ENCODE measurements at regions not wholly inside any gene's neighbourhood (a gene's known extent, or its start where the extent isn't known, plus 50 kb on each side); places are given as distances from the start of the nearest gene placed in this dataset.

DNA sequence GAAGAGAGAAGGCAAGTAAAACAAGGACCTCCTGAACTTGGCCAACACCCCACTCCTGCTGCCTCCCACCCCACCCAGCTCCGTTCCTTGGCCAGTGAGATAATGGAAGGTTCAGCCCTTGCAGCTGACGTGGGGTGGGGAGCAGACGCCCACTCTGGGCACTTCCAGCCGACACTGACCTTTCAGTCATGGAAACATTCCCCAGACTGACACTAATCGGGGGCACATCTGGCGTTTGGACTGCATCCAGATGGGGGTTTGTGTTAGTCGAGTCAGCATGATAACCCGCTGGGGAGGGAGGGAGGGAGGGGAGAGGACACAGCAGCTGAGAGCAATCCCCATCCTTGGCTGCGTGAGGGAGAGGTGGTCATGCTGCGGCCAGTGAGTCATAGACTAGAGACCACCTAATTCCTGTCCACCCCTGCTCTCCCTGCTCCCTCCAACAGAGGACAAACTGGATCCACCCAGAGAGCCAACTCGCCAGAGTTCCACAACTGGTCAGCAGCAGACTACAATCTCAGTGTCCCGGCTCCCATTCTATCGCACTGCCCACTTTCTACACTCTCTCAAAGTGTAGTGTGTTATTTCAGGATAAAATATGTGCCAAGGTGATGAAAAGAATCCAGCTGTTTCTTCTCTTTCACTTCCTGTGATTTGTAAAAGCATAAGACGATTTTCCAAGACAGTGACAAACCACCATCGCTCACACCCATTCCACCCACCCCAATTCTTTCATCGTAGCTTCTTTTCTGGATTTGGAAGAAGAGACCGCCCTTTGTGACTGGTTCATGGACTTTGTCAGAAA, 115.4 kb upstream of the PKDCC start:
- DNase-seq (ENCODE audit: low read depth in 1 of 2, low spot score in 1 of 2) = no peak
- no peak for ATAC-seq
- Histone ChIP-seq H3K4me1 (peaks cover 88% of the 10 kb centered on the region), H3K27ac (peak overlapping the region; percentile 74 to 91), H3K4me3 (no peak overlapping the region), H3K9me3 (no peaks in the 10 kb centered on the region), H3K4me2 (peak overlapping the region; percentile 57; the same call in 2 of the 3 replicates)
- ChIA-PET POLR2A (no interaction called here), CTCF (interaction anchor here (0.6 to 11.0 kb wide), 6 partner anchors 46 to 154 kb away, joined by 3 to 87 read pairs (median 7); no protein-coding TSS in a partner anchor)
- FAIRE-seq = no peak
- TF ChIP-seq CBX2 (IDR thresholded peaks at IDR 0.05; ENCODE audit: borderline replicate concordance, low read depth) (no peak), SMC3 (IDR thresholded peaks at IDR 0.05) (no peak), TFCP2L1 (CRISPR knock-in tag; IDR thresholded peaks at IDR 0.05) (no peak), ESRRA (IDR thresholded peaks at IDR 0.05; ENCODE audit: borderline replicate concordance, low read length) (no peak), HEYL (CRISPR knock-in tag; IDR thresholded peaks at IDR 0.05) (no peak), KDM5A (IDR thresholded peaks at IDR 0.05) (no peak), RAD21 (conservative IDR thresholded peaks at IDR 0.05 in 1 of 2, IDR thresholded peaks at IDR 0.05 in 1 of 2) (no peak), RFX5 (IDR thresholded peaks at IDR 0.05) (no peak), FOSL2 (IDR thresholded peaks at IDR 0.05) (no peak), FOSL2 (CRISPR knock-in tag; IDR thresholded peaks at IDR 0.05) (no peak), TP53 (CRISPR knock-in tag; IDR thresholded peaks at IDR 0.05) (no peak)
- TF ChIP-seq, protein P1, sequence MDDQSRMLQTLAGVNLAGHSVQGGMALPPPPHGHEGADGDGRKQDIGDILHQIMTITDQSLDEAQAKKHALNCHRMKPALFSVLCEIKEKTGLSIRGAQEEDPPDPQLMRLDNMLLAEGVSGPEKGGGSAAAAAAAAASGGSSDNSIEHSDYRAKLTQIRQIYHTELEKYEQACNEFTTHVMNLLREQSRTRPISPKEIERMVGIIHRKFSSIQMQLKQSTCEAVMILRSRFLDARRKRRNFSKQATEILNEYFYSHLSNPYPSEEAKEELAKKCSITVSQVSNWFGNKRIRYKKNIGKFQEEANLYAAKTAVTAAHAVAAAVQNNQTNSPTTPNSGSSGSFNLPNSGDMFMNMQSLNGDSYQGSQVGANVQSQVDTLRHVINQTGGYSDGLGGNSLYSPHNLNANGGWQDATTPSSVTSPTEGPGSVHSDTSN (IDR thresholded peaks at IDR 0.05) = no peak
- TF ChIP-seq, protein P2, sequence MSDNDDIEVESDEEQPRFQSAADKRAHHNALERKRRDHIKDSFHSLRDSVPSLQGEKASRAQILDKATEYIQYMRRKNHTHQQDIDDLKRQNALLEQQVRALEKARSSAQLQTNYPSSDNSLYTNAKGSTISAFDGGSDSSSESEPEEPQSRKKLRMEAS (IDR thresholded peaks at IDR 0.05) = no peak
- TF ChIP-seq, protein P3, sequence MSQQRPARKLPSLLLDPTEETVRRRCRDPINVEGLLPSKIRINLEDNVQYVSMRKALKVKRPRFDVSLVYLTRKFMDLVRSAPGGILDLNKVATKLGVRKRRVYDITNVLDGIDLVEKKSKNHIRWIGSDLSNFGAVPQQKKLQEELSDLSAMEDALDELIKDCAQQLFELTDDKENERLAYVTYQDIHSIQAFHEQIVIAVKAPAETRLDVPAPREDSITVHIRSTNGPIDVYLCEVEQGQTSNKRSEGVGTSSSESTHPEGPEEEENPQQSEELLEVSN (IDR thresholded peaks at IDR 0.05; ENCODE audit: borderline replicate concordance, low read depth) = no peak
- TF ChIP-seq, protein P4, sequence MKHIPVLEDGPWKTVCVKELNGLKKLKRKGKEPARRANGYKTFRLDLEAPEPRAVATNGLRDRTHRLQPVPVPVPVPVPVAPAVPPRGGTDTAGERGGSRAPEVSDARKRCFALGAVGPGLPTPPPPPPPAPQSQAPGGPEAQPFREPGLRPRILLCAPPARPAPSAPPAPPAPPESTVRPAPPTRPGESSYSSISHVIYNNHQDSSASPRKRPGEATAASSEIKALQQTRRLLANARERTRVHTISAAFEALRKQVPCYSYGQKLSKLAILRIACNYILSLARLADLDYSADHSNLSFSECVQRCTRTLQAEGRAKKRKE (CRISPR knock-in tag; IDR thresholded peaks at IDR 0.05; ENCODE audit: low read depth) = no peak
- 89% methylated on average over 17 of the region's 17 CpGs for WGBS (ENCODE audit: missing lambda C conversion rate)

DNA sequence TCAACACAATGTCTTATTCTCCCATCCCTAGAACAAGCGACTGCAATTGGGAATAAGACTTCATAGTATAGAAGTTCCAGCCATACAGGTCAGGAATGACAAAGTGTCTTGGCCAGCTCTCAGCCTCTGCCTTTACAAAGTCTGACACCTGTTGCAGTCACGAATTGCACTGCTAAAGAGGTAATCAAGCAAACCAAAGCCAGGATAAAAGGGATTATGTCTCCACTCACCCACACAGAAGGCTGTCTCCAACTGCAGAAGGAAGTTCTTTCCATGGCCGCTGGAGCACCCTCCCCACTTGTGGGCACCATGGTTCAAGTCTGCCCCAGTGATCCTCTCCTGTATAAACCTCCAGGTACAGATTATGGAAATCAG, 114.8 kb upstream of the PKDCC start:
- 87% methylated on average over 3 of the region's 3 CpGs for WGBS (ENCODE audit: missing lambda C conversion rate)
- peak overlapping the region; percentile 57 for H3K4me2 ChIP-seq
- ATAC-seq = no peak
- CTCF ChIA-PET = interaction anchor here (0.6 to 11.0 kb wide), 6 partner anchors 45 to 154 kb away, joined by 3 to 87 read pairs (median 8); no protein-coding TSS in a partner anchor
- no peak for FAIRE-seq
- DNase-seq (ENCODE audit: low read depth in 1 of 2, low spot score in 1 of 2) = no peak
- H3K4me3 ChIP-seq = no peak overlapping the region
- peaks cover 88% of the 10 kb centered on the region for H3K4me1 ChIP-seq
- TF ChIP-seq CBX2 (IDR thresholded peaks at IDR 0.05; ENCODE audit: borderline replicate concordance, low read depth) (no peak), TP53 (CRISPR knock-in tag; IDR thresholded peaks at IDR 0.05) (no peak), PHF8 (IDR thresholded peaks at IDR 0.05; ENCODE audit: borderline replicate concordance, low read depth) (no peak), NPAS2 (CRISPR knock-in tag; IDR thresholded peaks at IDR 0.05; ENCODE audit: borderline replicate concordance) (no peak)
- H3K9me3 ChIP-seq = no peaks in the 10 kb centered on the region
- POLR2A ChIA-PET = no interaction called here
- peak overlapping the region; percentile 74 to 91 for H3K27ac ChIP-seq

DNA sequence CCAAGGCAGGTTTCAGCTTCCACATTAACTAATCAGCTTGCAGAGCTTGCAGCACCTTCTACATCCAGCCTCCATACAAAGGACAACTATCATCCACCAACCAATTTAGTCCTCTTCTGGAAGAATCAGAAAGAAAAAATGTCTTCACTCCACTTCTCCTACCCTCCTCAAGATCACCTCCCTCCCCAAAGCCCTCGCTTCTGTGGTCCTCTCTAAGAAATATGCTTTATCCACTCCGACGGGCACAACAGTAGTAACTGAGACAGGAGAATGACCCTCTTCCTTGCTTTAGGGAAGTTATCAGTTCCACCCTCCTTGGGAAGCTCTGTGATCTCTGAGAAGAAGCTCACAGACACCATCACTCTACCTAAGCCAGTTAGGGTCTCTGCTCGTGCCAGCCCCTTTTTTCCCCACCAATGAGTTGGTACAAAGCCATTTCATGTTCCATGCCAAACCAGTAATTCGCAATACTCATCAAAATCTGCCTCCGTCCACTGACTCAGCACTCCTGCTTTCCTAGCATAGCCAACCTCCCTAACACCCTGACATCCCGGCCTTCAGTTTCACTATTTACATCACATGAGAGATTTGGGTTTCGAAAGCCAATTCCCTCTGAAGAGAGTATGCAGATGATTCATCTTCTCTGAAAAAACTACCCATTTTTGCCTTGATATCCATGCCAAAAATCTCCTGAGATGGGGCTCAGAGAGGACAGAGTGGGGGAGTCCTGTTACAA, 114.1 kb upstream of the PKDCC start:
- Histone ChIP-seq H3K4me1 (peaks cover 88% of the 10 kb centered on the region), H3K4me2 (peak overlapping the region; percentile 57), H3K27ac (peak overlapping the region; percentile 74 to 91), H3K4me3 (no peak overlapping the region), H3K9me3 (no peaks in the 10 kb centered on the region)
- ChIA-PET POLR2A (interaction anchor here (1.9 kb wide), 1 partner anchor 114 kb away, joined by 9 read pairs; the partner anchor contains the start of gene PKDCC), CTCF (interaction anchor here (0.8 to 7.0 kb wide), 6 partner anchors 44 to 153 kb away, joined by 3 to 26 read pairs (median 8); no protein-coding TSS in a partner anchor)
- WGBS (ENCODE audit: missing lambda C conversion rate) = 48% methylated on average over 8 of the region's 8 CpGs
- DNase-seq (ENCODE audit: low read depth in 1 of 2, low spot score in 1 of 2) (peak; percentile 79 to 88), FAIRE-seq (peak; percentile 36), ATAC-seq (peak; percentile 74 to 75)
- TF ChIP-seq NPAS2 (CRISPR knock-in tag; IDR thresholded peaks at IDR 0.05; ENCODE audit: borderline replicate concordance) (no peak), RFX5 (IDR thresholded peaks at IDR 0.05) (no peak), HOXB5 (CRISPR knock-in tag; IDR thresholded peaks at IDR 0.05) (peak; percentile 27; the same call in 1 of the 2 replicates), MAZ (IDR thresholded peaks at IDR 0.05; ENCODE audit: borderline replicate concordance, low read depth, low read length) (no peak), RCOR1 (IDR thresholded peaks at IDR 0.05; ENCODE audit: low read depth, low read length) (no peak), HOXB13 (CRISPR knock-in tag; IDR thresholded peaks at IDR 0.05; ENCODE audit: low read depth) (peak; percentile 63; the same call in 1 of the 2 replicates), PHF8 (IDR thresholded peaks at IDR 0.05; ENCODE audit: borderline replicate concordance, low read depth) (no peak), SREBF2 (IDR thresholded peaks at IDR 0.05) (no peak)
- TF ChIP-seq, protein P5, sequence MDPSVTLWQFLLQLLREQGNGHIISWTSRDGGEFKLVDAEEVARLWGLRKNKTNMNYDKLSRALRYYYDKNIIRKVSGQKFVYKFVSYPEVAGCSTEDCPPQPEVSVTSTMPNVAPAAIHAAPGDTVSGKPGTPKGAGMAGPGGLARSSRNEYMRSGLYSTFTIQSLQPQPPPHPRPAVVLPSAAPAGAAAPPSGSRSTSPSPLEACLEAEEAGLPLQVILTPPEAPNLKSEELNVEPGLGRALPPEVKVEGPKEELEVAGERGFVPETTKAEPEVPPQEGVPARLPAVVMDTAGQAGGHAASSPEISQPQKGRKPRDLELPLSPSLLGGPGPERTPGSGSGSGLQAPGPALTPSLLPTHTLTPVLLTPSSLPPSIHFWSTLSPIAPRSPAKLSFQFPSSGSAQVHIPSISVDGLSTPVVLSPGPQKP (IDR thresholded peaks at IDR 0.05; ENCODE audit: low read depth, low read length) = no peak
- TF ChIP-seq, protein P6, sequence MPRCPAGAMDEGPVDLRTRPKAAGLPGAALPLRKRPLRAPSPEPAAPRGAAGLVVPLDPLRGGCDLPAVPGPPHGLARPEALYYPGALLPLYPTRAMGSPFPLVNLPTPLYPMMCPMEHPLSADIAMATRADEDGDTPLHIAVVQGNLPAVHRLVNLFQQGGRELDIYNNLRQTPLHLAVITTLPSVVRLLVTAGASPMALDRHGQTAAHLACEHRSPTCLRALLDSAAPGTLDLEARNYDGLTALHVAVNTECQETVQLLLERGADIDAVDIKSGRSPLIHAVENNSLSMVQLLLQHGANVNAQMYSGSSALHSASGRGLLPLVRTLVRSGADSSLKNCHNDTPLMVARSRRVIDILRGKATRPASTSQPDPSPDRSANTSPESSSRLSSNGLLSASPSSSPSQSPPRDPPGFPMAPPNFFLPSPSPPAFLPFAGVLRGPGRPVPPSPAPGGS (IDR thresholded peaks at IDR 0.05) = peak; percentile 73; the same call in 1 of the 3 replicates
- TF ChIP-seq, protein P3 (IDR thresholded peaks at IDR 0.05; ENCODE audit: borderline replicate concordance, low read depth) = no peak

All from A549 (cell line).